HEK293 (cell line): ENCODE measurements at regions not wholly inside any gene's neighbourhood (a gene's known extent, or its start where the extent isn't known, plus 50 kb on each side); places are given as distances from the start of the nearest gene placed in this dataset.

Experiments
- CTCF ChIP-seq: fragments of 450-650 bp; formaldehyde crosslinking; IDR thresholded peaks from 2 replicates; pipeline ENCODE4 v1.5.1; 2016; ENCODE audit warnings: missing biosample characterization, missing genetic modification characterization
- YY1 ChIP-seq: fragments of 450-650 bp; formaldehyde crosslinking; IDR thresholded peaks from 2 replicates; pipeline ENCODE4 v1.5.1; 2018; ENCODE audit warnings: missing biosample characterization, missing genetic modification characterization
- ZBTB49 ChIP-seq: fragments of 450-650 bp; formaldehyde crosslinking; IDR thresholded peaks from 2 replicates; pipeline ENCODE4 v1.5.1; 2016; ENCODE audit warnings: missing biosample characterization, missing genetic modification characterization, low read depth
- ZNF214 ChIP-seq: fragments of 450-650 bp; formaldehyde crosslinking; IDR thresholded peaks from 2 replicates; pipeline ENCODE4 v1.5.1; 2017; ENCODE audit warnings: missing biosample characterization, mild to moderate bottlenecking, missing genetic modification characterization, borderline replicate concordance
- ZNF302 ChIP-seq: fragments of 450-650 bp; formaldehyde crosslinking; IDR thresholded peaks from 2 replicates; pipeline ENCODE4 v1.5.1; 2016; ENCODE audit warnings: missing biosample characterization, missing genetic modification characterization, low read depth
- ZNF830 ChIP-seq: fragments of 450-650 bp; IDR thresholded peaks from 2 replicates; pipeline ENCODE4 v1.5.0; 2018; ENCODE audit warnings: missing biosample characterization, missing genetic modification characterization, low read depth, mild to moderate bottlenecking, moderate library complexity

- no peak for TF ChIP-seq CTCF (tag by site-specific recombination)
- no peak for TF ChIP-seq ZBTB49 (tag by site-specific recombination)
- no peak for TF ChIP-seq ZNF214 (tag by site-specific recombination)
- no peak for TF ChIP-seq YY1 (tag by site-specific recombination)
- TF ChIP-seq ZNF302 (tag by site-specific recombination), result no peak
- TF ChIP-seq ZNF830, result no peak
These were observed 1082.9 kb upstream of the SEMA6A start for GRCh38 chr5:117657541-117657940.
